Ascending aorta (tissue), 2 donors: ENCODE measurements at regions not wholly inside any gene's neighbourhood (a gene's known extent, or its start where the extent isn't known, plus 50 kb on each side); places are given as distances from the start of the nearest gene placed in this dataset.
A peak's percentile ranks its signal among the peaks of the same experiment; 100 is the strongest.
"Not testable (repeated sequence)": the region's sequence is repeated elsewhere in the genome, so short reads cannot be mapped to it uniquely, and the experiment has no call there.

Experiments
- DNase-seq, 2 donors: peaks; one replicate each; pipeline ENCODE4 v3.0.0-alpha.2; 2019; ENCODE audit warnings: low spot score in 2 of 2
- H3K27ac ChIP-seq, 2 donors: fragments of 200-600 bp; sonication (generic); one replicate each; pipeline ENCODE4 v1.5.1; 2016 to 2017; ENCODE audit warnings: mild to moderate bottlenecking in 1 of 2
- H3K27me3 ChIP-seq: fragments of 200-600 bp; sonication (generic); one replicate; pipeline ENCODE4 v1.5.1; 2017
- H3K36me3 ChIP-seq, 2 donors: fragments of 200-600 bp; sonication (generic); one replicate each; pipeline ENCODE4 v1.5.1; 2016
- H3K4me1 ChIP-seq, 2 donors: fragments of 200-600 bp; sonication (generic); one replicate each; pipeline ENCODE4 v1.5.1; 2016 to 2017; ENCODE audit warnings: mild to moderate bottlenecking in 1 of 2
- H3K4me3 ChIP-seq, 2 donors: fragments of 200-600 bp; sonication (generic); one replicate each; pipeline ENCODE4 v1.5.1; 2016 to 2017; ENCODE audit warnings: mild to moderate bottlenecking in 1 of 2
- H3K9me3 ChIP-seq, 2 donors: fragments of 200-600 bp; sonication (generic); one replicate each; pipeline ENCODE4 v1.5.1; 2016
- intact Hi-C: fragments of 100-400 bp; cut with DNase I; formaldehyde crosslinking; loops from one replicate; pipeline ENCODE4 v1.15.1; 2023
- TF ChIP-seq, protein P1 (sequence below), 3 experiments: fragments of 200-600 bp in 2 of 3; fragments of 450-650 bp in 1 of 3; sonication (generic) in 2 of 3; IDR thresholded peaks; one replicate each; pipeline ENCODE4 v1.5.1; 2016 to 2019; ENCODE audit warnings: antibody characterized with exemption in 3 of 3, mild to moderate bottlenecking in 1 of 3, moderate library complexity in 1 of 3

DNA sequence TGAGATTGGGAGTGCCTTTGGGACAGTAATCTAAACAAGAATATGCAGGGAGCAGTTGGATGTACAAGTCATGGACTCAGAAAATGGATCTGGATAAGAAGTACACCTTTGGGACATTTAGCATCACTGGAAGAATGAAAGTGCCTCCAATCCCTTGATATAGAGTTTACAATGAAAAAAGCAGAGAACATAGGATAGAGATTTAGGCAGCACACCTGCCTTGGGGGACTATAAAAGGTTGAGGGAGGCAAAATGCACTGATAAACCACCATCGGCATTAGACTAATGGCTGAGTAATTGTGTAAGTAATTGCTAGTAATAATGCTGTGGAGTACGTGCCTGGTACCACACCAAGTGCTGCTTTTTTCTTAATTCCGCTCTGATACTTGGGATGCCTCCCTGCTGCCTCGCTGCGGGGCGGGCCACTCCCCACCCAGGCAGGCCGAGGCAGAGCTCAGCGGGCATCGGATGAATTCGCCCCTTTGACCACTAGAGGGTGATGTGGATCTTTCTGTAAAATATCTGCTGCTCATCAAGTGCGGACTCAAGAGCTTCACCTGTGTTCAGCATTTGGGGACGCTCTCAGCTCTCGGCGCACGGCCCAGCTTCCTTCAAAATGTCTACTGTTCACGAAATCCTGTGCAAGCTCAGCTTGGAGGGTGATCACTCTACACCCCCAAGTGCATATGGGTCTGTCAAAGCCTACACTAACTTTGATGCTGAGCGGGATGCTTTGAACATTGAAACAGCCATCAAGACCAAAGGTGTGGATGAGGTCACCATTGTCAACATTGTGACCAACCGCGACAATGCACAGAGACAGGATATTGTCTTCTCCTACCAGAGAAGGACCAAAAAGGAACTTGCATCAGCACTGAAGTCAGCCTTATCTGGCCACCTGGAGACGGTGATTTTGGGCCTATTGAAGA, 99.9 kb downstream of the ANKRD18B start:
- no peak overlapping the region for H3K27ac ChIP-seq
- no peaks in the 10 kb centered on the region for H3K4me1 ChIP-seq
- H3K9me3 ChIP-seq: no peaks in the 10 kb centered on the region
- H3K36me3 ChIP-seq: no peaks in the 10 kb centered on the region
- no peaks in the 10 kb centered on the region for H3K27me3 ChIP-seq
- intact Hi-C loops: loop anchor here (10.0 kb wide), 1 partner anchor 231 kb away; no protein-coding TSS in a partner anchor
- H3K4me3 ChIP-seq: no peak overlapping the region
- peak in 1 of 2 donors; percentile 77 for DNase-seq
- TF ChIP-seq, protein P1, sequence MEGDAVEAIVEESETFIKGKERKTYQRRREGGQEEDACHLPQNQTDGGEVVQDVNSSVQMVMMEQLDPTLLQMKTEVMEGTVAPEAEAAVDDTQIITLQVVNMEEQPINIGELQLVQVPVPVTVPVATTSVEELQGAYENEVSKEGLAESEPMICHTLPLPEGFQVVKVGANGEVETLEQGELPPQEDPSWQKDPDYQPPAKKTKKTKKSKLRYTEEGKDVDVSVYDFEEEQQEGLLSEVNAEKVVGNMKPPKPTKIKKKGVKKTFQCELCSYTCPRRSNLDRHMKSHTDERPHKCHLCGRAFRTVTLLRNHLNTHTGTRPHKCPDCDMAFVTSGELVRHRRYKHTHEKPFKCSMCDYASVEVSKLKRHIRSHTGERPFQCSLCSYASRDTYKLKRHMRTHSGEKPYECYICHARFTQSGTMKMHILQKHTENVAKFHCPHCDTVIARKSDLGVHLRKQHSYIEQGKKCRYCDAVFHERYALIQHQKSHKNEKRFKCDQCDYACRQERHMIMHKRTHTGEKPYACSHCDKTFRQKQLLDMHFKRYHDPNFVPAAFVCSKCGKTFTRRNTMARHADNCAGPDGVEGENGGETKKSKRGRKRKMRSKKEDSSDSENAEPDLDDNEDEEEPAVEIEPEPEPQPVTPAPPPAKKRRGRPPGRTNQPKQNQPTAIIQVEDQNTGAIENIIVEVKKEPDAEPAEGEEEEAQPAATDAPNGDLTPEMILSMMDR (IDR thresholded peaks at IDR 0.05): peak; percentile 74 to 89 (median 76)

DNA sequence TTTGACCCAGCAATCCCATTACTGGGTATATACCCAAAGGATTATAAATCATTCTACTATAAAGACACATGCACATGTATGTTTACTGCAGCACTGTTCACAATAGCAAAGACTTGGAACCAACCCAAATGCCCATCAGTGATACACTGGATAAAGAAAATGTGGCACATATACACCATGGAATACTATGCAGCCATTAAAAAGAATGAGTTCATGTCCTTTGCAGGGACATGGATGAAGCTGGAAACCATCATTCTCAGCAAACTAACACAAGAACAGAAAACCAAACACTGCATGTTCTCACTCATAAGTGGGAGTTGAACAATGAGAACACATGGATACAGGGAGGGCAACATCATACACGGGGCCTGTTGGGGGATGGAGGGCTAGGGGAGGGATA, 104.3 kb downstream of the ANKRD18B start:
- not testable (repeated sequence) for H3K36me3 ChIP-seq, H3K4me1 ChIP-seq, DNase-seq, H3K9me3 ChIP-seq, H3K27ac ChIP-seq, H3K4me3 ChIP-seq, H3K27me3 ChIP-seq
- intact Hi-C loops: loop anchor here (10.0 kb wide), 1 partner anchor 226 kb away; no protein-coding TSS in a partner anchor

DNA sequence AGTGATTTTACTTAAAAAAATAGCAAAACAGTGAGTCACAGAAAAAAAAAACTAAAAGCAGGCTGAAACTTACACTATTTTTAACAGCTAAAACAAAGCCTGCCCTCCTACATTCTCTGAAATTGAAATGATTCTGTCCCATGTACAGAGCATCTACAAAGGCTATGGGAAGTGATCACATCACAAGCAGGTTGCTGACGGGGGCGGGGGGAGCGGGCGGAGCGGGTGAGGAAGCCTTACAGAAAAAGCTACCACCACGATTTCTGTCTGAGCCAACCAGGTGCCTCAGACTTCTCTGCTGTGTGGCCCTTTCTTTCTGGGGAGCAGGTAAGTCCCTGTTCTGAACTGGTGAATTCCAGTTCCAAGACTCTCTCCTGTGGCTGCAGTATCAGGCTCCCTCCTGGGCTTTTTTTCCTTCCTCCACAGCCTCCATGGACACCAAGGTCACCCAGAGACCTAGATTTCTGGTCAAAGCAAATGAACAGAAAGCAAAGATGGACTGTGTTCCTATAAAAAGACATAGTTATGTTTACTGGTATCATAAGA, 104.9 kb downstream of the ANKRD18B start:
- H3K27ac ChIP-seq: no peak overlapping the region
- no peaks in the 10 kb centered on the region for H3K36me3 ChIP-seq
- intact Hi-C loops: loop anchor here (10.0 kb wide), 1 partner anchor 226 kb away; no protein-coding TSS in a partner anchor
- H3K4me3 ChIP-seq: no peak overlapping the region
- no peaks in the 10 kb centered on the region for H3K4me1 ChIP-seq
- TF ChIP-seq, protein P1 (IDR thresholded peaks at IDR 0.05): no peak
- DNase-seq: no peak
- no peaks in the 10 kb centered on the region for H3K9me3 ChIP-seq
- no peaks in the 10 kb centered on the region for H3K27me3 ChIP-seq

DNA sequence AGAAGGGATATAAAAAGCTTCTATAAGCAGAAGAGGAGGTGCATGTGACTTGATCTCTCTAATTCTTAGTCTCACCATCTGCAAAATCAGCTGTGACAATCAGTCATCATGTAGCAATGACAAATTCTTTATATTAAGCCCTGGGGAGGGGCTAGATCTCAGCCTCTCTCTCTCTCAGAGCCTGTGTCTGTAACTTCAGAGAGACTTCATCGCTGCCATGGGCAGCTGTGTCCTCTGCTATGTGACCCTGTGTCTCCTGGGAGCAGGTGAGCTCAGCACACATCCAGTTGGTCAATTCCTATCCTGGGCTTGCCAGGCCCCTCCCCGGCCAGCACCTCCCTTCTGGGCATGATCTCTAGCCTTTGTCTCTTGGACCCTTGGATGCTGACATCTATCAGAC, 109.6 kb downstream of the ANKRD18B start:
- Histone ChIP-seq H3K4me1 (no peaks in the 10 kb centered on the region), H3K9me3 (no peaks in the 10 kb centered on the region), H3K36me3 (no peaks in the 10 kb centered on the region), H3K27ac (no peak overlapping the region), H3K4me3 (no peak overlapping the region), H3K27me3 (no peaks in the 10 kb centered on the region)
- TF ChIP-seq, protein P1 (IDR thresholded peaks at IDR 0.05): no peak
- no peak for DNase-seq
- intact Hi-C loops: no loop called here

DNA sequence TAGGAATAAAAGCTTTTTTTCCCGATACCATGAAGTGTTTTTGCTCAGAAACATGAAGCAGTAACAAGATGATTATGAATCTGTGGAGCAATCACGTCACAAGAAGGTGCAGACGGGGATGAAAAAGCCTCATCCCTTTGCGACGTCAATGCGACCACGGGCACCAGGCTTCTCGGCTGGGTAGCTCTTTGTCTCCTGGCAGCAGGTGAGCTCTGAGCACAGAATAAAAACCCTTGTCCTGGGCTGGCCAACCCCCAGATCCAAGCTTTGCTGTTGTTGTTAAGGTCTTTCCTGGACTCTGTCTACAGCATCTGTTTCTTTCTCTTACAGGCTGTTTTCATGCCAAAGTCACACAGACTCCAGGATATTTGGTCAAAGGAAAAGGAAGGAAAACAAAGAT, 113.8 kb downstream of the ANKRD18B start:
- no peak for DNase-seq
- Histone ChIP-seq H3K9me3 (no peaks in the 10 kb centered on the region), H3K27me3 (no peaks in the 10 kb centered on the region), H3K4me1 (no peaks in the 10 kb centered on the region), H3K4me3 (no peak overlapping the region), H3K27ac (no peak overlapping the region), H3K36me3 (no peaks in the 10 kb centered on the region)
- TF ChIP-seq, protein P1 (IDR thresholded peaks at IDR 0.05): no peak
- intact Hi-C loops: no loop called here

DNA sequence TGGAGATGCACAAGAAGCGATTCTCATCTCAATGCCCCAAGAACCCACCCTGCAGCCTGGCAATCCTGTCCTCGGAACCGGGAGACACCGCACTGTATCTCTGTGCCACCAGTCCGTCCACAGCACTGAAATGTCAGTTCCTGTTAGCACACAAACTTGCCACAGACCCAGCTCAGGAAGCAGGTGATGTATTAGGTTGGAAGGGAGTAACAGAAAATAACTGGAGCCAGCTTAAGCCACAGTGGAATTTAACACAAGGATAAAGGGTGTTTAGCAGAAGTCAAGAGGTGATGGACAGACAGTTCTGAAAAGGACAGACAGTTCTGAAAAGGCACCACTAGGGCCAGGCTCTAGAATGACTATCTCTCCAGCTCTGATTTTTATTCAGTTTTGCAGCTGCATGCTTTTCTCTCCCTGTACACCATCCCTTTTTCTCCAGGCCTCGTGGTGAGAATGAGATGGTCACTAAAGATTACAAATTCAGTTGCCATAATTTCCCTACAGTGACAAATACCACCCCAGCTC, 114.4 kb downstream of the ANKRD18B start:
- intact Hi-C loops: no loop called here
- no peak for DNase-seq
- no peaks in the 10 kb centered on the region for H3K27me3 ChIP-seq
- H3K4me1 ChIP-seq: no peaks in the 10 kb centered on the region
- TF ChIP-seq, protein P1 (IDR thresholded peaks at IDR 0.05): no peak
- no peak overlapping the region for H3K4me3 ChIP-seq
- H3K27ac ChIP-seq: no peak overlapping the region
- H3K9me3 ChIP-seq: no peaks in the 10 kb centered on the region
- H3K36me3 ChIP-seq: no peaks in the 10 kb centered on the region
